Lower leg skin (tissue), 3 donors: ENCODE measurements at regions not wholly inside any gene's neighbourhood (a gene's known extent, or its start where the extent isn't known, plus 50 kb on each side); places are given as distances from the start of the nearest gene placed in this dataset.

Experiments used
- CTCF ChIP-seq, 3 donors: fragments of 450-650 bp; IDR thresholded peaks; one replicate each; pipeline ENCODE4 v1.5.1; 2016; ENCODE audit warnings: antibody characterized with exemption in 3 of 3, mild to moderate bottlenecking in 3 of 3, moderate library complexity in 2 of 3
- POLR2A ChIP-seq, 2 donors: fragments of 450-650 bp; IDR thresholded peaks; one replicate each; pipeline ENCODE4 v1.6.1; 2016 to 2017; ENCODE audit warnings: antibody characterized with exemption in 2 of 2, mild to moderate bottlenecking in 1 of 2, moderate library complexity in 1 of 2

DNA sequence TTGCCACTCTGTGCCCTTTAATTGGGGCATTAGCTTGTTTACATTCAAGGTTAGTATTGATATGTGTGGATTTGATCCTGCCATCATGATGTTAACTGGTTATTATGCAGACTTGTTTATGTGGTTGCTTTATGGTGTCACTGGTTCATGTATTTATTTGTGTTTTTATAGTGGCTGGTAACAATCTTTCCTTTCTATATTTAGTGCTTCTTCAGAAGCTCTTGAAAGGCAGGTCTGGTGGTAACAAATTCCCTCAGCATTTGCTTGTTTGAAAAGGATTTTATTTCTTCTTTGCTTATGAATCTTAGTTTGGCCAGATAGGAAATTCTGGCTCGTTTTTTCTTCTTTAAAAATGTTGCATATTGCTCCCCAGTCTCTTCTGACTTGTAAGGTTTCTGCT is 215.4 kb downstream of the ZC3H11B start:
- TF ChIP-seq POLR2A (IDR thresholded peaks at IDR 0.05) = no peak
- no peak for TF ChIP-seq CTCF (IDR thresholded peaks at IDR 0.05)
